K562 (cell line): ENCODE measurements at regions not wholly inside any gene's neighbourhood (a gene's known extent, or its start where the extent isn't known, plus 50 kb on each side); places are given as distances from the start of the nearest gene placed in this dataset.

Source experiments
- ATF1 ChIP-seq, 2 experiments: fragments of 450-650 bp in 1 of 2; IDR thresholded peaks; 2 replicates each; pipeline ENCODE4 v1.6.1; 2016; ENCODE audit warnings: missing compliant biosample characterization in 1 of 2, missing genetic modification characterization in 1 of 2
- BCOR ChIP-seq: fragments of 450-650 bp; IDR thresholded peaks from 2 replicates; pipeline ENCODE4 v1.6.1; 2016
- CTCF ChIP-seq, 3 experiments: IDR thresholded peaks in 2 of 3; conservative IDR thresholded peaks in 1 of 3; 2 replicates each; pipeline ENCODE4 v1.5.1; 2011 to 2012; ENCODE audit warnings: low read length in 3 of 3, mild to moderate bottlenecking in 3 of 3, control low read depth in 2 of 3, improper control_type of control experiment in 1 of 3, inconsistent platforms in 1 of 3, low read depth in 1 of 3, mixed read lengths in 1 of 3, moderate library complexity in 1 of 3; ENCODE audit not compliant: insufficient read depth in 2 of 3
- GABPA ChIP-seq: fragments of 200-800 bp; sonication (Bioruptor generic); conservative IDR thresholded peaks from 2 replicates; pipeline ENCODE4 v1.6.1; 2016; ENCODE audit warnings: low read depth, missing genetic modification characterization, missing compliant biosample characterization
- MBD2 ChIP-seq: sonication (generic); IDR thresholded peaks from 2 replicates; pipeline ENCODE4 v1.6.1; 2016; ENCODE audit warnings: low read depth, borderline replicate concordance
- MIER1 ChIP-seq: fragments of 450-650 bp; IDR thresholded peaks from 2 replicates; pipeline ENCODE4 v1.6.1; 2016; ENCODE audit warnings: antibody characterized with exemption, mild to moderate bottlenecking, low read depth
- NCOA4 ChIP-seq: fragments of 450-650 bp; IDR thresholded peaks from 2 replicates; pipeline ENCODE4 v1.6.1; 2018; ENCODE audit warnings: mild to moderate bottlenecking; ENCODE audit not compliant: partially characterized antibody
- POLR2A ChIP-seq: fragments of 450-650 bp; conservative IDR thresholded peaks from 2 replicates; pipeline ENCODE4 v1.6.1; 2016
- RFX5 ChIP-seq: IDR thresholded peaks from 2 replicates; pipeline ENCODE4 v1.6.1; 2011; ENCODE audit warnings: low read depth, mild to moderate bottlenecking, improper control_type of control experiment, low read length
- RNF2 ChIP-seq: sonication (generic); IDR thresholded peaks from 2 replicates; pipeline ENCODE4 v1.6.1; 2016
- ZBTB40 ChIP-seq, 2 experiments: fragments of 450-650 bp in 1 of 2; sonication (generic) in 1 of 2; formaldehyde crosslinking in 1 of 2; IDR thresholded peaks; 2 replicates each; pipeline versions ENCODE4 v1.7.1 to v1.9.0; 2016 to 2022; ENCODE audit warnings: inconsistent platforms in 1 of 2, mild to moderate bottlenecking in 1 of 2, missing genetic modification reagents in 1 of 2
- ZNF318 ChIP-seq, 2 experiments: fragments of 450-650 bp; IDR thresholded peaks; 2 replicates each; pipeline ENCODE4 v1.6.1; 2016; ENCODE audit warnings: mild to moderate bottlenecking in 2 of 2, borderline replicate concordance in 1 of 2, low read depth in 1 of 2, moderate library complexity in 1 of 2
- ZNF354B ChIP-seq: fragments of 250-450 bp; sonication (Bioruptor Pico); IDR thresholded peaks from 2 replicates; pipeline ENCODE4 v1.4.0; 2020

- TF ChIP-seq BCOR, result no peak
- TF ChIP-seq MBD2, result no peak
- TF ChIP-seq ATF1 (CRISPR knock-in tag; IDR thresholded peaks at IDR 0.05), result no peak
- no peak for TF ChIP-seq ATF1 (tag; IDR thresholded peaks at IDR 0.05)
- TF ChIP-seq CTCF (IDR thresholded peaks at IDR 0.05 in 2 of 3, conservative IDR thresholded peaks at IDR 0.05 in 1 of 3; ENCODE audit: insufficient read depth in 2 of 3, low read depth in 1 of 3, low read length in 3 of 3), result no peak
- no peak for TF ChIP-seq NCOA4
- no peak for TF ChIP-seq RFX5
- TF ChIP-seq POLR2A, result no peak
- no peak for TF ChIP-seq ZNF318 (IDR thresholded peaks at IDR 0.05; ENCODE audit: borderline replicate concordance in 1 of 2, low read depth in 1 of 2)
- no peak for TF ChIP-seq GABPA
- TF ChIP-seq MIER1, result no peak
- no peak for TF ChIP-seq ZBTB40 (IDR thresholded peaks at IDR 0.05)
- TF ChIP-seq ZBTB40 (CRISPR knock-in tag; IDR thresholded peaks at IDR 0.05), result no peak
- no peak for TF ChIP-seq RNF2
- no peak for TF ChIP-seq ZNF354B (CRISPR knock-in tag)
Measured at GRCh38 chr6:783966-784735, 91.2 kb upstream of the EXOC2 start.
